Activated T-cell treated with anti-CD3 and anti-CD28 coated beads, Interleukin-2, amount 50 U/mL, for 72 hours (primary cell): ENCODE measurements at regions not wholly inside any gene's neighbourhood (a gene's known extent, or its start where the extent isn't known, plus 50 kb on each side); places are given as distances from the start of the nearest gene placed in this dataset.

Experiments used
- ATAC-seq, 2 donors: fragments of 150-1000 bp; cut with Tn5 transposase; replicated peaks in 1 of 2; 2 replicates each; pipeline ENCODE4 v1.10.0; 2021; ENCODE audit warnings: moderate library complexity in 2 of 2, mild to moderate bottlenecking in 1 of 2
- DNase-seq, 2 donors: peaks; one replicate each; pipeline ENCODE4 v3.0.0; 2021 to 2022; ENCODE audit warnings: mixed read lengths in 1 of 2
- H3K27ac Mint-ChIP-seq: one replicate; pipeline ENCODE4 v1.8.0; 2022; ENCODE audit warnings: mild to moderate bottlenecking, moderate library complexity, mixed read lengths
- H3K27me3 Mint-ChIP-seq: one replicate; pipeline ENCODE4 v1.8.0; 2022; ENCODE audit warnings: low read depth, mixed read lengths
- H3K36me3 Mint-ChIP-seq, 2 donors: one replicate each; pipeline ENCODE4 v1.8.0; 2022; ENCODE audit warnings: mixed read lengths in 2 of 2, mild to moderate bottlenecking in 1 of 2; ENCODE audit not compliant: insufficient read depth in 2 of 2
- H3K4me1 Mint-ChIP-seq: one replicate; pipeline ENCODE4 v1.8.0; 2022; ENCODE audit warnings: low read depth, mixed read lengths
- H3K4me3 Mint-ChIP-seq, 2 donors: one replicate each; pipeline ENCODE4 v1.8.0; 2022; ENCODE audit warnings: mild to moderate bottlenecking in 2 of 2, mixed read lengths in 2 of 2, moderate library complexity in 2 of 2
- H3K9me3 Mint-ChIP-seq, 2 donors: one replicate each; pipeline ENCODE4 v1.8.0; 2022; ENCODE audit warnings: mixed read lengths in 2 of 2

- no peak overlapping the region for H3K27ac Mint-ChIP-seq
- ATAC-seq: no peak
These were observed 249.1 kb downstream of the QKI start for GRCh38 chr6:163663575-163663974.

GRCh38 chr6:163662604-163663225 lies 248.2 kb downstream of the QKI start:
- no peaks in the 10 kb centered on the region for H3K9me3 Mint-ChIP-seq
- H3K4me1 Mint-ChIP-seq: no peaks in the 10 kb centered on the region
- DNase-seq (no peak), ATAC-seq (no peak)
- peaks cover 28% of the 10 kb centered on the region for H3K27me3 Mint-ChIP-seq
- no peaks in the 10 kb centered on the region for H3K36me3 Mint-ChIP-seq
- H3K4me3 Mint-ChIP-seq: no peak overlapping the region
- no peak overlapping the region for H3K27ac Mint-ChIP-seq

More at GRCh38 chr6:163663575-163663974, 249.1 kb downstream of the QKI start:
- no peaks in the 10 kb centered on the region for H3K36me3 Mint-ChIP-seq
- no peak for DNase-seq
- no peak overlapping the region for H3K4me3 Mint-ChIP-seq
- peaks cover 19% of the 10 kb centered on the region for H3K27me3 Mint-ChIP-seq
- no peaks in the 10 kb centered on the region for H3K4me1 Mint-ChIP-seq
- H3K9me3 Mint-ChIP-seq: no peaks in the 10 kb centered on the region

- Mint-ChIP-seq H3K4me3 (no peak overlapping the region), H3K4me1 (no peaks in the 10 kb centered on the region), H3K27ac (no peak overlapping the region), H3K9me3 (peaks cover 0 to 4% of the 10 kb centered on the region in 2 donors), H3K36me3 (no peaks in the 10 kb centered on the region), H3K27me3 (peaks cover 36% of the 10 kb centered on the region)
- no peak for DNase-seq
- no peak for ATAC-seq
These were observed 246.8 kb downstream of the QKI start for GRCh38 chr6:163661272-163661671.

DNA sequence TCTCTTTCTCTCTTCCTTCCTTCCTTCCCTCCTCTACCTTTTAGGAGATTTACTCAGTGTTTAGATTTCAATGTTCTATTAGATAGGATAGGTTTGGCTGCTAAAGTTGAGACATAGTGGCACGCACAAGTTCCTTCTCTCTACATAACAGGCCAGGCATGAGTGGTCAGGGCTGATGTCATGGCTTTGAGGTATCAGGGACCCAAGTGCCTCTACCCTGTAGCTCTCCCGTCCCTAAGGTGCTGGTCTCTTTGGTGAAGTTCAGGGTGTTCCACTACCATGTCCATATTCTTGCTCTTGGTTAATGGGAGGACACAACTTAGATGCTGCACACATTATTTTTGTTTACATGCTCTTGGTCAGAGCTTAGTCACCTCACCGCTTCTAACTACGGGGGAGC lies 245.3 kb downstream of the QKI start:
- ATAC-seq (no peak), DNase-seq (no peak)
- Mint-ChIP-seq H3K27ac (no peak overlapping the region), H3K9me3 (peaks cover 0 to 4% of the 10 kb centered on the region in 2 donors), H3K4me3 (no peak overlapping the region), H3K4me1 (no peaks in the 10 kb centered on the region), H3K27me3 (peaks cover 43% of the 10 kb centered on the region), H3K36me3 (no peaks in the 10 kb centered on the region)

- peaks cover 33% of the 10 kb centered on the region for H3K27me3 Mint-ChIP-seq
- H3K4me3 Mint-ChIP-seq: no peak overlapping the region
- no peaks in the 10 kb centered on the region for H3K36me3 Mint-ChIP-seq
- no peak for ATAC-seq
- H3K9me3 Mint-ChIP-seq: peaks cover 0 to 4% of the 10 kb centered on the region in 2 donors
- H3K4me1 Mint-ChIP-seq: no peaks in the 10 kb centered on the region
- DNase-seq: no peak
- H3K27ac Mint-ChIP-seq: no peak overlapping the region
These were observed 241.0 kb downstream of the QKI start for GRCh38 chr6:163655217-163656121.

DNA sequence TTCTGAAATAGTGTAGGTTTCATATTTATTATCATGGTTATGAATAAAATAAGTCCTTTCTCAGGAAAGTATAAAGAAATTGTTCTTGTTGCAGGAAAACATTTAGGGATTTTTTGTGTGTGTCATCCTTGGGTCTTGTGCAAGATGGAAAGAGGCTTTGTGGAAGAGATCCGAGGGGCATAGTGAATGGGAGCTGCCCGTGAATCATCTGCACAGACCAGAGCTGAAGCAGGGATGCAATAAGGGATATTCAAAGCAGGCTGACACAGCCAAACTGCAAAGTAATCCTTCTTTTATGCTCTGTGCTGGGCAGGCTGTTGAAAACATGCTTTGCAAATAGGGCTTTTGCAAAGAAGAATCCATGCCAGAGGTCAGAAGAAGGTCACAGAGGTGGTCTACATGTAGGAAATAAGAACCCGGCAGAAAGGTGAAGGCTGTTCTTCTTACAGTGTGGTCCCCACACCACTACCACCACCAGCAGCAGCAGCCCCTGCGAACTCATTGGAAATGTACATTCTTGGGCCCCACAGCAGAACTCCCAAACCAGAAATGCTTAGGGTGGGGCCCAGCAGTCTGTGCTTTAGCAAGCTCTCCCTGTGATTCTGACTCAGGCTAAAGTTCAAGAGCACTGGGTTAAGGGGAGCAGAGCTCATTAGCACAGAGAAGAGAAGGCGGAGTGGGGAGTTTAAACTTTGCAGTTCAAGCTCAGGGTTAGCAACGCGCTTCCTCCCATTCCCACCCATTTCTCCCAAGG lies 237.6 kb downstream of the QKI start:
- ATAC-seq (no peak), DNase-seq (no peak)
- Mint-ChIP-seq H3K36me3 (no peaks in the 10 kb centered on the region), H3K27me3 (peaks cover 16% of the 10 kb centered on the region), H3K27ac (no peak overlapping the region), H3K9me3 (no peaks in the 10 kb centered on the region), H3K4me1 (no peaks in the 10 kb centered on the region), H3K4me3 (no peak overlapping the region)

DNA sequence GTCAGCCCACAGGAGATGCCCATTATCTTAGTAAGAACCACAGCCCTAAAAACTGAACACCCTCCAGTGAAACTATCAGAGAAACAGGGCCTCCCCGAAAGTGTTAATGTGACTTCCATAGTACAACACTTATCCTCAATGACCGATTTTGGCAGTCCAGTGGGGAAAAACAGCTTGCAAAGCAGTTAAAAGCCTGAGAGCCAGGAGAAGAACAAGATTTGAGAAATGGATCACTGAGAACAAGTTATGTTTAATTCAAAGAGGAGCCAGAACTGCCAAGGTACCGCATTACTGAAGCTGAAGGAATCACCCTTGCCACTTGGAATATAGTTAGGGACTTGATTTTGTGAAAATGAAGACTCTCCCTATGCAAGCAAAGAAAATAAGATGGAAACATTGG lies 236.9 kb downstream of the QKI start:
- ATAC-seq (no peak), DNase-seq (no peak)
- Mint-ChIP-seq H3K9me3 (no peaks in the 10 kb centered on the region), H3K27me3 (peaks cover 14% of the 10 kb centered on the region), H3K27ac (no peak overlapping the region), H3K4me1 (no peaks in the 10 kb centered on the region), H3K36me3 (no peaks in the 10 kb centered on the region), H3K4me3 (no peak overlapping the region)

GRCh38 chr6:163648868-163649267 lies 234.3 kb downstream of the QKI start:
- no peak overlapping the region for H3K4me3 Mint-ChIP-seq
- peaks cover 6% of the 10 kb centered on the region for H3K27me3 Mint-ChIP-seq
- H3K9me3 Mint-ChIP-seq: no peaks in the 10 kb centered on the region
- no peak for DNase-seq
- H3K27ac Mint-ChIP-seq: no peak overlapping the region
- no peak for ATAC-seq
- no peaks in the 10 kb centered on the region for H3K4me1 Mint-ChIP-seq
- no peaks in the 10 kb centered on the region for H3K36me3 Mint-ChIP-seq

- no peak for DNase-seq
- Mint-ChIP-seq H3K4me1 (no peaks in the 10 kb centered on the region), H3K27me3 (peaks cover 6% of the 10 kb centered on the region), H3K36me3 (no peaks in the 10 kb centered on the region), H3K4me3 (no peak overlapping the region), H3K27ac (no peak overlapping the region), H3K9me3 (no peaks in the 10 kb centered on the region)
- ATAC-seq: no peak
These were observed 233.1 kb downstream of the QKI start for GRCh38 chr6:163647624-163648023.

- peaks cover 6% of the 10 kb centered on the region for H3K27me3 Mint-ChIP-seq
- H3K4me1 Mint-ChIP-seq: no peaks in the 10 kb centered on the region
- H3K9me3 Mint-ChIP-seq: no peaks in the 10 kb centered on the region
- no peak overlapping the region for H3K4me3 Mint-ChIP-seq
- DNase-seq: no peak
- no peak overlapping the region for H3K27ac Mint-ChIP-seq
- ATAC-seq: no peak
- no peaks in the 10 kb centered on the region for H3K36me3 Mint-ChIP-seq
These were observed 232.3 kb downstream of the QKI start for GRCh38 chr6:163646866-163647265.

GRCh38 chr6:163646133-163646532 lies 231.6 kb downstream of the QKI start:
- Mint-ChIP-seq H3K27ac (no peak overlapping the region), H3K4me3 (no peak overlapping the region), H3K27me3 (peaks cover 6% of the 10 kb centered on the region), H3K36me3 (no peaks in the 10 kb centered on the region), H3K4me1 (no peaks in the 10 kb centered on the region), H3K9me3 (no peaks in the 10 kb centered on the region)
- DNase-seq (no peak), ATAC-seq (no peak)

DNA sequence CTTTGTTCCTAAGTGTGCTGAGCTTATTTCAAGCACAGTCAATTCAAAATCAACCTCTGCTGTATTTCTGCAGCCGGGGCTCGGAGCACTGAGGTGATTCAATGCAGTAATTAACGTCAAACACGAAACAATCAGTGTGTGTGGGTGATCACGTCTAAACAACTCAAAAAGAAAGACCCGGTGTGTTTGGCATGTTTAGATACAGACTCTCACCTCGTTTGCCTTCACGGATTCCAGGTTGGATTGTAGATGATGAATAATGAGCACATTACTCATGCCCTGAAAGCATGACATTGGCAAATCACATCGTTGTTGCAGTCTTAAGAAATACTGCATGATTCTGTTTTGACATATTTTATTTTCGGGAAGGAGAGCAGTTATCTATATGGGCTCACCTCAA lies 231.0 kb downstream of the QKI start:
- ATAC-seq (no peak), DNase-seq (no peak)
- Mint-ChIP-seq H3K36me3 (no peaks in the 10 kb centered on the region), H3K27me3 (peaks cover 6% of the 10 kb centered on the region), H3K4me3 (no peak overlapping the region), H3K27ac (no peak overlapping the region), H3K9me3 (no peaks in the 10 kb centered on the region), H3K4me1 (no peaks in the 10 kb centered on the region)

GRCh38 chr6:163643866-163644265 lies 229.3 kb downstream of the QKI start:
- Mint-ChIP-seq H3K27ac (no peak overlapping the region), H3K9me3 (no peaks in the 10 kb centered on the region), H3K27me3 (no peaks in the 10 kb centered on the region), H3K4me1 (no peaks in the 10 kb centered on the region), H3K36me3 (no peaks in the 10 kb centered on the region), H3K4me3 (no peak overlapping the region)
- ATAC-seq (no peak), DNase-seq (no peak)
